MCF 10A (cell line): ENCODE measurements at regions not wholly inside any gene's neighbourhood (a gene's known extent, or its start where the extent isn't known, plus 50 kb on each side); places are given as distances from the start of the nearest gene placed in this dataset.

Source experiments
- BruUV-seq: library from RNA; stranded (reverse); fragments of 400-500 nt; replicated peaks from 2 replicates; lab custom pipeline; 2021; lab: Mats Ljungman, UMichigan
- CTCF ChIA-PET: fragments of 300-600 bp; sonication (Branson Sonifier 250); formaldehyde crosslinking; extraction: SDS; loops from one replicate; lab custom pipeline; 2021; ENCODE audit warnings: antibody characterized with exemption, inconsistent platforms; lab: Yijun Ruan, JAX
- POLR2A ChIA-PET: fragments of 300-600, 350-650 bp; sonication (Branson Sonifier 250); formaldehyde crosslinking; extraction: SDS; loops from one replicate; lab custom pipeline; 2020; ENCODE audit warnings: antibody characterized with exemption, inconsistent platforms; lab: Yijun Ruan, JAX
- DNase-seq: peaks from one replicate; pipeline ENCODE4 v3.0.0-alpha.2; 2018; ENCODE audit not compliant: unreplicated experiment
- H3K27ac Mint-ChIP-seq: one replicate; pipeline ENCODE4 v1.8.0; 2022; ENCODE audit warnings: mild to moderate bottlenecking, low read depth, mixed read lengths; ENCODE audit not compliant: unreplicated experiment
- H3K27me3 Mint-ChIP-seq: one replicate; pipeline ENCODE4 v1.8.0; 2022; ENCODE audit warnings: mixed read lengths; ENCODE audit not compliant: insufficient read depth, unreplicated experiment
- H3K36me3 Mint-ChIP-seq: one replicate; pipeline ENCODE4 v1.8.0; 2022; ENCODE audit warnings: mild to moderate bottlenecking, moderate library complexity, mixed read lengths; ENCODE audit not compliant: insufficient read depth, unreplicated experiment
- H3K4me1 Mint-ChIP-seq: one replicate; pipeline ENCODE4 v1.8.0; 2022; ENCODE audit warnings: mixed read lengths; ENCODE audit not compliant: insufficient read depth, unreplicated experiment
- H3K4me3 Mint-ChIP-seq: one replicate; pipeline ENCODE4 v1.8.0; 2022; ENCODE audit warnings: mild to moderate bottlenecking, moderate library complexity, mixed read lengths; ENCODE audit not compliant: unreplicated experiment
- H3K9me3 Mint-ChIP-seq: one replicate; pipeline ENCODE4 v1.8.0; 2022; ENCODE audit warnings: mixed read lengths; ENCODE audit not compliant: unreplicated experiment
- CTCF ChIP-seq: fragments of 200-600 bp; IDR thresholded peaks from one replicate; pipeline ENCODE4 v1.8.0; 2022; ENCODE audit warnings: antibody characterized with exemption, mild to moderate bottlenecking; ENCODE audit not compliant: unreplicated experiment
- intact Hi-C: fragments of 100-400 bp; cut with micrococcal nuclease; formaldehyde crosslinking; loops from 2 replicates; pipeline ENCODE4 v1.14.1; 2022

- Mint-ChIP-seq H3K36me3 (no peaks in the 10 kb centered on the region), H3K4me1 (peaks cover 6% of the 10 kb centered on the region), H3K4me3 (no peak overlapping the region), H3K9me3 (no peaks in the 10 kb centered on the region), H3K27ac (no peak overlapping the region), H3K27me3 (no peaks in the 10 kb centered on the region)
- POLR2A ChIA-PET = interaction anchor here (0.6 kb wide), 1 partner anchor 1904 kb away, joined by 3 read pairs; no protein-coding TSS in a partner anchor
- BruUV-seq = no TSS peak
- intact Hi-C loops = no loop called here
- CTCF ChIA-PET = interaction anchor here (1.0 kb wide), 1 partner anchor 392 kb away, joined by 4 read pairs; no protein-coding TSS in a partner anchor
- no peak for TF ChIP-seq CTCF
- no peak for DNase-seq
These were observed 252.9 kb upstream of the TTC29 start for GRCh38 chr4:147198411-147199051.

GRCh38 chr4:147201016-147201415 is 255.4 kb upstream of the TTC29 start:
- Mint-ChIP-seq H3K36me3 (no peaks in the 10 kb centered on the region), H3K27me3 (no peaks in the 10 kb centered on the region), H3K4me3 (no peak overlapping the region), H3K4me1 (no peaks in the 10 kb centered on the region), H3K27ac (no peak overlapping the region), H3K9me3 (no peaks in the 10 kb centered on the region)
- POLR2A ChIA-PET = no interaction called here
- intact Hi-C loops = no loop called here
- CTCF ChIA-PET = interaction anchor here (0.5 kb wide), 1 partner anchor 281 kb away, joined by 3 read pairs; no protein-coding TSS in a partner anchor
- no peak for TF ChIP-seq CTCF
- BruUV-seq = no TSS peak
- DNase-seq = no peak

- no peak for DNase-seq
- no TSS peak for BruUV-seq
- no peaks in the 10 kb centered on the region for H3K4me1 Mint-ChIP-seq
- H3K36me3 Mint-ChIP-seq = no peaks in the 10 kb centered on the region
- H3K27ac Mint-ChIP-seq = no peak overlapping the region
- no peaks in the 10 kb centered on the region for H3K27me3 Mint-ChIP-seq
- ChIA-PET POLR2A (no interaction called here), CTCF (no interaction called here)
- no peak overlapping the region for H3K4me3 Mint-ChIP-seq
- peaks cover 7% of the 10 kb centered on the region for H3K9me3 Mint-ChIP-seq
- intact Hi-C loops = no loop called here
- TF ChIP-seq CTCF = no peak
These were observed 261.1 kb upstream of the TTC29 start for GRCh38 chr4:147206807-147207206.

GRCh38 chr4:147207911-147208310 is 262.2 kb upstream of the TTC29 start:
- no peak for DNase-seq
- no peaks in the 10 kb centered on the region for H3K4me1 Mint-ChIP-seq
- POLR2A ChIA-PET = interaction anchor here (0.6 kb wide), 1 partner anchor 10 kb away, joined by 4 read pairs; no protein-coding TSS in a partner anchor
- CTCF ChIA-PET = interaction anchor here (0.8 kb wide), 1 partner anchor 11 kb away, joined by 3 read pairs; no protein-coding TSS in a partner anchor
- intact Hi-C loops = no loop called here
- no TSS peak for BruUV-seq
- H3K27ac Mint-ChIP-seq = no peak overlapping the region
- H3K4me3 Mint-ChIP-seq = no peak overlapping the region
- TF ChIP-seq CTCF = no peak
- no peaks in the 10 kb centered on the region for H3K36me3 Mint-ChIP-seq
- H3K27me3 Mint-ChIP-seq = no peaks in the 10 kb centered on the region
- H3K9me3 Mint-ChIP-seq = peaks cover 7% of the 10 kb centered on the region
